C4-2B (cell line): ENCODE measurements at regions not wholly inside any gene's neighbourhood (a gene's known extent, or its start where the extent isn't known, plus 50 kb on each side); places are given as distances from the start of the nearest gene placed in this dataset.

Experiments
- H3K27ac ChIP-seq: fragments of 450-650 bp; 2 replicates; pipeline ENCODE4 v1.5.1; 2017
- ZFX ChIP-seq: fragments of 450-650 bp; IDR thresholded peaks from 2 replicates; pipeline ENCODE4 v1.6.1; 2017
- TF ChIP-seq, protein P1 (sequence below): fragments of 450-650 bp; conservative IDR thresholded peaks from 2 replicates; pipeline ENCODE4 v1.5.1; 2017; ENCODE audit warnings: mild to moderate bottlenecking

DNA sequence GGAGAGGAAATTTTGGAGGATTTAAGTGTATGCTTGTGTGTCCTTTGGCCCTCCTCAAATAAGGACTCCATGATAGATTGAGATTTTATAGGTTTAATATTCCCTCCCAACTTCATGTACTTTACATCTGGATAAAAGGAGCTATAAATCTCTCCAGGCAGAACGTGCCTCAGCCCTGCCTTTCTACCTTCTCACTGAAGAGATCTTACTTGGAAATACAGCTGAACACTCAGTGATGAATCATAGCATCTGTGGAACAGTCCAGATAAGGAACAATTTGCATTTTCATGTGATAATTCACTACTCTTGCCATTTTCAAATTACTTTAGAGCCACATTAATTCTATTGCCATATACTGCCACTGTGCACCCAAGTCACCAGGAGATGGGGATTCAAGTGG lies 364.6 kb upstream of the PODXL start:
- TF ChIP-seq, protein P1, sequence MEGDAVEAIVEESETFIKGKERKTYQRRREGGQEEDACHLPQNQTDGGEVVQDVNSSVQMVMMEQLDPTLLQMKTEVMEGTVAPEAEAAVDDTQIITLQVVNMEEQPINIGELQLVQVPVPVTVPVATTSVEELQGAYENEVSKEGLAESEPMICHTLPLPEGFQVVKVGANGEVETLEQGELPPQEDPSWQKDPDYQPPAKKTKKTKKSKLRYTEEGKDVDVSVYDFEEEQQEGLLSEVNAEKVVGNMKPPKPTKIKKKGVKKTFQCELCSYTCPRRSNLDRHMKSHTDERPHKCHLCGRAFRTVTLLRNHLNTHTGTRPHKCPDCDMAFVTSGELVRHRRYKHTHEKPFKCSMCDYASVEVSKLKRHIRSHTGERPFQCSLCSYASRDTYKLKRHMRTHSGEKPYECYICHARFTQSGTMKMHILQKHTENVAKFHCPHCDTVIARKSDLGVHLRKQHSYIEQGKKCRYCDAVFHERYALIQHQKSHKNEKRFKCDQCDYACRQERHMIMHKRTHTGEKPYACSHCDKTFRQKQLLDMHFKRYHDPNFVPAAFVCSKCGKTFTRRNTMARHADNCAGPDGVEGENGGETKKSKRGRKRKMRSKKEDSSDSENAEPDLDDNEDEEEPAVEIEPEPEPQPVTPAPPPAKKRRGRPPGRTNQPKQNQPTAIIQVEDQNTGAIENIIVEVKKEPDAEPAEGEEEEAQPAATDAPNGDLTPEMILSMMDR, result no peak
- no peak for TF ChIP-seq ZFX
- H3K27ac ChIP-seq, result no peak overlapping the region

DNA sequence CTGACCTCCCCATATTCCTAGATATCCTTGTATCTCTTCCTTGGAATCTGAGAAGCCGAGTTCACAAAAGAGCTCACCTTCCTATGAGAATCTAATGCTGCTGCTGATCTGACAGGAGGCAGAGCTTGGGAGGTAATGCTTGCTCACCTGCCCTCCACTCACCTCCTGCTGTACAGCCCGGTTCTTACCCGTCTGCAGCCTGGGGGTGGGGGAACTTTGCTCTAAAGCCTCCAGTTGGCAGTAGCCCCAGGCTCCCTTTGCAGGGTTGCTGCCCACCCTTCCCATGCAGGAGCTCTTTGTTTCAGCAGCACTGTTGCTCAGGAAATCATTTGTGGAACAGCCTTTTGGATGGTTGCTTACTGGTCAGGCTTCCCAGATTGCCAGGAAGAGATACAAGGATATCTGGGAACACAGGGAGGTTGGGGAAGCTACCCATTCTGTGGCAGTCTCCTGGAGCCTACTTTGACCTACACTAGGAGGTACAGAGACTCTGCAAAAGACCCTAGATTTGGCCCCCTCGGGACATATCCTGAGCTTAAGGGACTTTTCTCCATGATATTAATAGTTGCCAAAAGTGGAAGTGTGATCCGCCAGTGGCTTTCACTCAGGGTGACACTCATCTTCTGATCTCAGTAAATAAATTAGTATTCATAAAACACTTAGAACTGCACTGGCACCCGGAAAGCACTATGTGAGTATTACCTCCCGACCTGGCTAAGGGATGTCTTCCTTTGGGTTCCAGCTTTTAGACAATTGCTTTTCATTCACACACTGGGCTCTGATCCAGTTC lies 363.7 kb upstream of the PODXL start:
- TF ChIP-seq, protein P1, result no peak
- TF ChIP-seq ZFX, result no peak

DNA sequence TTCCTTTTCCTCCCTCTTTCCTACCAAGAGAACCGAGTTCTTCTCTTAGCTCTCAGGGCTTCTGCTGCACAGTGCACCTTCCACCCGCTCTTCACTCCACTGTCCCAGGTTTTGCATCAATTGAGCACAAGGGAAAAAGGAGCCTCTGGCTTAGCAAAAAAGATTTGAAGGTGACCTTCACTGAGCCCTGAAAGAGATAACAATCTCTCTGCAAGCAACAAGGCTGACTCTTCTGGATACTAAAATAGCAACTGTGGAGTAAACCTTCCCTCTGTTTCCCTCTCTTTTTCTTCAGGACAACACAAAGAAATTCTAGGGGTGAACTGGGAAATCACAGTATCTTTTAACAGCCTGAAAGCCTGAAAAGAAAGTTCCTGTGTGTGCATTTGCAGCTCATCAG lies 354.7 kb upstream of the PODXL start:
- no peak for TF ChIP-seq ZFX
- TF ChIP-seq, protein P1, result no peak
- no peak overlapping the region for H3K27ac ChIP-seq

More for the DNA sequence above, 363.7 kb upstream of the PODXL start:
- no peak overlapping the region for H3K27ac ChIP-seq

DNA sequence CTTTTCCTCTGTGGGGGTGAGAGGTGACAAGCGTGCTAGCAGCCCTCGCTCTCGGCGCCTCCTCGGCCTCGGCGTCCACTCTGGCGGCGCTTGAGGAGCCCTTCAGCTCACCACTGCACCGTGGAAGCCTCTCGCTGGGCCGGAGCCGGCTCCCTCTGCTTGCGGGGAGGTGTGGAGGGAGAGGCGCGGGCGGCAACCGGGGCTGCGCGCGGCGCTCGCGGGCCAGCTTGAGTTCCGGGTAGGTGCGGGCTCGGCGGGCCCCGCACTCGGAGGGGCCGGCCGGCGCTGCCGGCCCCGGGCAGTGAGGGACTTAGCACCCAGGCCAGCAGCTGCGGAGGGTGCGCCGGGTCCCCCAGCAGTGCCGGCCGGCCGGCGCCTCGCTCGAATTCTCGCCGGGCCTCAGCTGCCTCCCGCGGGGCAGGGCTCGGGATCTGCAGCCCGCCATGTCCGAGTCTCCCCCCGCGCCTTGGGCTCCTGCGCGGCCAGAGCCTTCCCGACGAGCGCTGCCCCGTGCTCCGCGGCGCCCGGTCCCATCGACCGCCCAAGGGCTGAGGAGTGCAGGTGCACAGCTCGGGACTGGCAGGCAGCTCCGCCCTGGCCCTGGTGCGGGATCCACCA lies 352.8 kb upstream of the PODXL start:
- no peak overlapping the region for H3K27ac ChIP-seq
- TF ChIP-seq ZFX, result no peak
- TF ChIP-seq, protein P1, result no peak

GRCh38 chr7:131908714-131909113 lies 352.3 kb upstream of the PODXL start:
- no peak for TF ChIP-seq ZFX
- TF ChIP-seq, protein P1, result no peak
- H3K27ac ChIP-seq, result no peak overlapping the region

DNA sequence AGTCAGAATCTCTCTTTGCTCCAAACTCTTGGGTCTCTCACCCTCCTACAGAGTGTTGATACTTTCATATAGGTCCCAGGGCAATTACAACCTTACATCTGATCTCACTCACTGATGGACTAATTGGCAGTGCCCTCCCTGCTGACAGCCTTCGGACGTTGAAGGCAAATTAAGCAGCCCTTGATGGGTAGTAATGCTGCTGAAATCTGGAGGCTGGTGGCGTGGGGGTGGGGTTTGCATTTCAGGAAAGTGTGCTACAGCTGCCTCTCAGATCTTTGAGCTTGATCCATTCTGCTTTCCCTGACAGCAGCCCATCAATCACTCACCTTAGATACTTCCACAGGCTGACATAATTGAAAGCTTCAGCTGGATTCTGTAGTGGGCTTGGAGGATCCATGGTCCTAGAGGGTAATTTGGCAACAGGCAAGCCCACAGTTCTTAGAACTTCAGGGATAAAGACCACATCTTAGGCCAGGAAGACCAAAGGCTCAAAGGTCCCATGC lies 349.1 kb upstream of the PODXL start:
- H3K27ac ChIP-seq, result no peak overlapping the region
- TF ChIP-seq, protein P1, result no peak
- no peak for TF ChIP-seq ZFX

DNA sequence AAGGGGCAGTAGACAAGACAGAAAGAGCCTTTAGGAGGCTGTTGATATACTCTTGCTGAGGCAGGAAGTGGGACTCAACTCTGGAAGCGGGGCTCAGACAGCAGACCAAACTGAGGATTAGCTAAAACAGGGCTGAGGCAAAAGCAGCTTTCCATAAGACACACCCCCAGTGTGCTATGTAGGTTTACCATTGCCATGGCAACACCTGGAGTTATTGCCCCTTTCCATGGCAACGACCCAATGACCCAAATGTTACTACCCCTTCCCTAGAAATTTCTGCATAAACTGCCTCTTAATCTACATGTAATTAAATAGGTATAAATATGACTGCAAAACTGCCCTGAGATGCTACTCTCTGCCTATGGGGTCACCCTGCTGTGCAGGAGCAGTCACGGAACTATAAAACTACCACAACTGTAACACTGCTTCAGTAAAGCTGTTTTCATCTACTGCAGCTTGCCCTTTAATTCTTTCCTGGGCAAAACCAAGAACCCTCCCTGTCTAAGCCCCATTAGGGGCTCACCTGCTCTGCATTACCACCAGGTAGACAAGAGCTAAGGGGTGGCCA lies 348.4 kb upstream of the PODXL start:
- H3K27ac ChIP-seq, result no peak overlapping the region
- TF ChIP-seq, protein P1, result no peak
- TF ChIP-seq ZFX, result no peak
